Osteocyte (in vitro differentiated cells): ENCODE measurements at regions not wholly inside any gene's neighbourhood (a gene's known extent, or its start where the extent isn't known, plus 50 kb on each side); places are given as distances from the start of the nearest gene placed in this dataset.
"Not testable (repeated sequence)": the region's sequence is repeated elsewhere in the genome, so short reads cannot be mapped to it uniquely, and the experiment has no call there.

Experiments
- DNase-seq: peaks from one replicate; pipeline ENCODE4 v3.0.0; 2021; ENCODE audit warnings: mixed read lengths; ENCODE audit not compliant: unreplicated experiment; ENCODE audit errors: extremely low spot score
- H3K27ac Mint-ChIP-seq: one replicate; pipeline ENCODE4 v1.8.0; 2021; ENCODE audit warnings: mild to moderate bottlenecking, mixed read lengths; ENCODE audit not compliant: unreplicated experiment
- H3K27me3 Mint-ChIP-seq: one replicate; pipeline ENCODE4 v1.8.0; 2021; ENCODE audit warnings: mixed read lengths; ENCODE audit not compliant: unreplicated experiment
- H3K36me3 Mint-ChIP-seq: one replicate; pipeline ENCODE4 v1.8.0; 2021; ENCODE audit warnings: mixed read lengths; ENCODE audit not compliant: unreplicated experiment
- H3K4me1 Mint-ChIP-seq: one replicate; pipeline ENCODE4 v1.8.0; 2021; ENCODE audit warnings: mixed read lengths; ENCODE audit not compliant: unreplicated experiment
- H3K4me3 Mint-ChIP-seq: one replicate; pipeline ENCODE4 v1.8.0; 2021; ENCODE audit warnings: mild to moderate bottlenecking, moderate library complexity, mixed read lengths; ENCODE audit not compliant: unreplicated experiment
- H3K9me3 Mint-ChIP-seq: one replicate; pipeline ENCODE4 v1.8.0; 2021; ENCODE audit warnings: mixed read lengths; ENCODE audit not compliant: unreplicated experiment
- TF ChIP-seq, protein P1 (sequence below): fragments of 200-600 bp; sonication (generic); IDR thresholded peaks from 2 replicates; pipeline ENCODE4 v1.5.0; 2021; ENCODE audit warnings: antibody characterized with exemption, mild to moderate bottlenecking, moderate library complexity

DNA sequence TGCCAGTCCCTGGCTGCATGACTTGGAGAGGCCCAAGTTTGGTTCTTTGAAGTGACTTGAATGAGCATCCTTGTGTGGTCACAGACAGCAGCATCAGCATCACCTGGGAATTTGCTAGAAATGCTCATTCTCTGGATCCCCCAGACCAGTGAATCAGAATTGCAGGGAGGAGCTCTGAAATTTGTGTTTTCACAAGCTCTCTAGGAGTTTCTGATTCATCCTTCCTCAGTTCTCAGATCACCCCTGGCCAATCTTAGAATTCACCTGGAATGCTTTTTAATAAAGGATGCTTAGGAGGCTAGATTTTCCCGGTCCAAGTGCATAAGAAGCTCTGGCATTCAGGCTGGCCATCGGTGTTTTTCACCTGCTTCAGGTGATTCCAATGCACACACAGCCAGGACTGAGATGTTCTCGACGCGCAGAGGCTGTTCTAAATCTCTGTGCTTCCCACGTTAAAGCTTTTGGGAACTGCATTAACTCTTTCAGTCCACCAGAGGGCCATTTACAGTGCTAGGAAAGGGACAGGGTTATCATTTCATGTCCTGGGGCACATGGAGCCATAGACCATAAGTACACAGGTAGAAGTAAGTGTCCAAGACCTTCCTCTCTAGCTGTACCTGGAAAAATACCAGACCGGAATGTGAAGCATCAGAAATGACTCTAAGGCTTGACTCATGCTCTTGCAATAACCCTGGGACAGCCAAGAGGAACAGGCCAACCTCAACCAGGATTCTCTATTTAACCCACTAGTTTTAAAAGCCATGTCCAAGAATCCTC, 85.7 kb upstream of the XYLT1 start:
- no peak for DNase-seq
- Mint-ChIP-seq H3K4me1 (no peaks in the 10 kb centered on the region), H3K27ac (no peak overlapping the region), H3K4me3 (no peak overlapping the region), H3K27me3 (no peaks in the 10 kb centered on the region), H3K36me3 (no peaks in the 10 kb centered on the region), H3K9me3 (peaks cover 2% of the 10 kb centered on the region)
- TF ChIP-seq, protein P1, sequence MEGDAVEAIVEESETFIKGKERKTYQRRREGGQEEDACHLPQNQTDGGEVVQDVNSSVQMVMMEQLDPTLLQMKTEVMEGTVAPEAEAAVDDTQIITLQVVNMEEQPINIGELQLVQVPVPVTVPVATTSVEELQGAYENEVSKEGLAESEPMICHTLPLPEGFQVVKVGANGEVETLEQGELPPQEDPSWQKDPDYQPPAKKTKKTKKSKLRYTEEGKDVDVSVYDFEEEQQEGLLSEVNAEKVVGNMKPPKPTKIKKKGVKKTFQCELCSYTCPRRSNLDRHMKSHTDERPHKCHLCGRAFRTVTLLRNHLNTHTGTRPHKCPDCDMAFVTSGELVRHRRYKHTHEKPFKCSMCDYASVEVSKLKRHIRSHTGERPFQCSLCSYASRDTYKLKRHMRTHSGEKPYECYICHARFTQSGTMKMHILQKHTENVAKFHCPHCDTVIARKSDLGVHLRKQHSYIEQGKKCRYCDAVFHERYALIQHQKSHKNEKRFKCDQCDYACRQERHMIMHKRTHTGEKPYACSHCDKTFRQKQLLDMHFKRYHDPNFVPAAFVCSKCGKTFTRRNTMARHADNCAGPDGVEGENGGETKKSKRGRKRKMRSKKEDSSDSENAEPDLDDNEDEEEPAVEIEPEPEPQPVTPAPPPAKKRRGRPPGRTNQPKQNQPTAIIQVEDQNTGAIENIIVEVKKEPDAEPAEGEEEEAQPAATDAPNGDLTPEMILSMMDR = peak; percentile 52

GRCh38 chr16:17555176-17555575, 84.4 kb upstream of the XYLT1 start:
- no peak for DNase-seq
- Mint-ChIP-seq H3K36me3 (no peaks in the 10 kb centered on the region), H3K27me3 (no peaks in the 10 kb centered on the region), H3K27ac (no peak overlapping the region), H3K4me1 (no peaks in the 10 kb centered on the region), H3K4me3 (no peak overlapping the region), H3K9me3 (no peaks in the 10 kb centered on the region)
- TF ChIP-seq, protein P1 = no peak

- Mint-ChIP-seq H3K9me3 (no peaks in the 10 kb centered on the region), H3K4me3 (no peak overlapping the region), H3K27me3 (no peaks in the 10 kb centered on the region), H3K27ac (no peak overlapping the region), H3K36me3 (no peaks in the 10 kb centered on the region), H3K4me1 (no peaks in the 10 kb centered on the region)
- TF ChIP-seq, protein P1 = no peak
- DNase-seq = no peak
These were observed 81.6 kb upstream of the XYLT1 start for GRCh38 chr16:17552351-17552750.

GRCh38 chr16:17551682-17552081, 80.9 kb upstream of the XYLT1 start:
- not testable (repeated sequence) for H3K4me3 Mint-ChIP-seq, H3K27me3 Mint-ChIP-seq, DNase-seq, H3K4me1 Mint-ChIP-seq, H3K27ac Mint-ChIP-seq, H3K36me3 Mint-ChIP-seq, H3K9me3 Mint-ChIP-seq

GRCh38 chr16:17548825-17549224, 78.1 kb upstream of the XYLT1 start:
- no peak overlapping the region for H3K4me3 Mint-ChIP-seq

More at GRCh38 chr16:17548825-17549224, 78.1 kb upstream of the XYLT1 start:
- TF ChIP-seq, protein P1 = no peak
- H3K36me3 Mint-ChIP-seq = no peaks in the 10 kb centered on the region
- no peaks in the 10 kb centered on the region for H3K27me3 Mint-ChIP-seq
- no peak for DNase-seq
- H3K4me1 Mint-ChIP-seq = no peaks in the 10 kb centered on the region
- no peak overlapping the region for H3K27ac Mint-ChIP-seq
- peaks cover 11% of the 10 kb centered on the region for H3K9me3 Mint-ChIP-seq
